GM19328 (cell line): ENCODE measurements at regions not wholly inside any gene's neighbourhood (a gene's known extent, or its start where the extent isn't known, plus 50 kb on each side); places are given as distances from the start of the nearest gene placed in this dataset.
"Not testable (repeated sequence)": the region's sequence is repeated elsewhere in the genome, so short reads cannot be mapped to it uniquely, and the experiment has no call there.

Experiments used
- ATAC-seq: cut with Tn5 transposase; IDR thresholded peaks from one replicate; pipeline ENCODE4 v1.9.1; 2021; ENCODE audit warnings: mild to moderate bottlenecking, moderate library complexity; ENCODE audit not compliant: unreplicated experiment

- no peak for ATAC-seq
These were observed 471.2 kb upstream of the CCDC54 start for GRCh38 chr3:106906074-106906473.

GRCh38 chr3:106908181-106908938, 468.9 kb upstream of the CCDC54 start:
- no peak for ATAC-seq

GRCh38 chr3:106913111-106913698, 464.0 kb upstream of the CCDC54 start:
- no peak for ATAC-seq

- no peak for ATAC-seq
These were observed 463.3 kb upstream of the CCDC54 start for GRCh38 chr3:106913966-106914365.

- ATAC-seq: no peak
These were observed 456.6 kb upstream of the CCDC54 start for GRCh38 chr3:106920609-106921008.

- no peak for ATAC-seq
These were observed 448.2 kb upstream of the CCDC54 start for GRCh38 chr3:106929081-106929480.

- ATAC-seq: no peak
These were observed 447.2 kb upstream of the CCDC54 start for GRCh38 chr3:106930086-106930485.

- no peak for ATAC-seq
These were observed 445.3 kb upstream of the CCDC54 start for GRCh38 chr3:106931904-106932303.

- ATAC-seq: no peak
These were observed 440.9 kb upstream of the CCDC54 start for GRCh38 chr3:106936337-106936736.

GRCh38 chr3:106942051-106942450, 435.2 kb upstream of the CCDC54 start:
- ATAC-seq: no peak

- no peak for ATAC-seq
These were observed 434.2 kb upstream of the CCDC54 start for GRCh38 chr3:106943071-106943470.

- no peak for ATAC-seq
These were observed 431.8 kb upstream of the CCDC54 start for GRCh38 chr3:106945435-106945834.

GRCh38 chr3:106946866-106947265, 430.4 kb upstream of the CCDC54 start:
- no peak for ATAC-seq

GRCh38 chr3:106957029-106957428, 420.2 kb upstream of the CCDC54 start:
- ATAC-seq: no peak

GRCh38 chr3:106962993-106963392, 414.2 kb upstream of the CCDC54 start:
- no peak for ATAC-seq

GRCh38 chr3:106963442-106963841, 413.8 kb upstream of the CCDC54 start:
- ATAC-seq: no peak

GRCh38 chr3:106965307-106965706, 411.9 kb upstream of the CCDC54 start:
- no peak for ATAC-seq

GRCh38 chr3:106969596-106969995, 407.6 kb upstream of the CCDC54 start:
- ATAC-seq: no peak

- no peak for ATAC-seq
These were observed 395.8 kb upstream of the CCDC54 start for GRCh38 chr3:106981392-106981791.

- ATAC-seq: no peak
These were observed 391.5 kb upstream of the CCDC54 start for GRCh38 chr3:106985721-106986120.

- not testable (repeated sequence) for ATAC-seq
These were observed 378.2 kb upstream of the CCDC54 start for GRCh38 chr3:106998841-106999682.

- no peak for ATAC-seq
These were observed 375.6 kb upstream of the CCDC54 start for GRCh38 chr3:107001635-107002034.
